HCT116 (cell line): ENCODE measurements at regions not wholly inside any gene's neighbourhood (a gene's known extent, or its start where the extent isn't known, plus 50 kb on each side); places are given as distances from the start of the nearest gene placed in this dataset.

Source experiments
- ATAC-seq: fragments of 200-7000 bp; cut with Tn5 transposase; 2 replicates; pipeline ENCODE4 v1.9.1; 2020; ENCODE audit warnings: mild to moderate bottlenecking, moderate library complexity
- BruUV-seq: library from RNA; stranded (reverse); fragments of 400-500 nt; replicated peaks from 2 replicates; lab custom pipeline; 2021; lab: Mats Ljungman, UMichigan
- CTCF ChIA-PET: fragments of 300-600 bp; sonication (Branson Sonifier 250); formaldehyde crosslinking; loops from one replicate; lab custom pipeline; 2021; ENCODE audit warnings: antibody characterized with exemption; lab: Charles Lee
- POLR2A ChIA-PET: fragments of 300-600, 350-600 bp; sonication (Branson Sonifier 250); formaldehyde crosslinking; loops from one replicate; lab custom pipeline; 2021; ENCODE audit warnings: antibody characterized with exemption; lab: Charles Lee
- RAD21 ChIA-PET, 2 experiments: fragments of 300-600 bp; sonication (Branson Sonifier 250); formaldehyde crosslinking; loops; one replicate each; lab custom pipeline; 2023; ENCODE audit warnings: low total read pairs in 2 of 2; ENCODE audit not compliant: uncharacterized antibody in 2 of 2, unreplicated experiment in 2 of 2, low non-redundant PET in 1 of 2; lab: Charles Lee
- DNase-seq: peaks from one replicate; pipeline ENCODE4 v3.0.0-alpha.2; 2010; ENCODE audit warnings: low read depth, low spot score
- H2AFZ ChIP-seq: fragments of 200-600 bp; shearing (Covaris generic), sonication (generic); 2 replicates; pipeline ENCODE4 v1.6.1; 2017; ENCODE audit warnings: low read depth, mixed run types, mixed read lengths, antibody characterized with exemption, low read length; ENCODE audit not compliant: poor library complexity, severe bottlenecking
- H3K27ac ChIP-seq: 2 replicates; pipeline ENCODE4 v1.5.1; 2012; ENCODE audit warnings: low read depth, low read length
- H3K27me3 ChIP-seq: fragments of 200-600 bp; sonication (generic); 2 replicates; pipeline ENCODE4 v1.6.1; 2016; ENCODE audit warnings: mixed run types, low read length, mixed read lengths; ENCODE audit not compliant: insufficient read depth
- H3K36me3 ChIP-seq, 2 experiments: fragments of 200-500 bp in 1 of 2; fragments of 200-600 bp in 1 of 2; sonication (Bioruptor generic) in 1 of 2; sonication (generic) in 1 of 2; 2 replicates each; pipeline versions ENCODE4 v1.5.1 to v1.6.1; 2014 to 2016; ENCODE audit warnings: low read length in 2 of 2, inconsistent platforms in 1 of 2, mixed read lengths in 1 of 2, mixed run types in 1 of 2; ENCODE audit not compliant: insufficient read depth in 2 of 2, control insufficient read depth in 1 of 2
- H3K4me1 ChIP-seq, 2 experiments: fragments of 200-600 bp in 1 of 2; sonication (generic) in 1 of 2; 2 replicates each; pipeline versions ENCODE4 v1.5.1 to v1.6.1; 2012 to 2017; ENCODE audit warnings: low read length in 2 of 2, inconsistent platforms in 1 of 2, mild to moderate bottlenecking in 1 of 2, mixed read lengths in 1 of 2, mixed run types in 1 of 2, moderate library complexity in 1 of 2; ENCODE audit not compliant: insufficient read depth in 2 of 2, control insufficient read depth in 1 of 2
- H3K4me2 ChIP-seq: fragments of 200-600 bp; sonication (generic); 2 replicates; pipeline ENCODE4 v1.6.1; 2017; ENCODE audit warnings: mixed run types, low read length, mixed read lengths
- H3K4me3 ChIP-seq, 2 experiments: fragments of 200-600 bp in 1 of 2; sonication (generic) in 1 of 2; replicated peaks in 1 of 2; 2 replicates each; pipeline ENCODE4 v1.5.1; 2011 to 2016; ENCODE audit warnings: low read length in 2 of 2, control low read depth in 1 of 2, low read depth in 1 of 2, mild to moderate bottlenecking in 1 of 2, mixed read lengths in 1 of 2, mixed run types in 1 of 2
- H3K79me2 ChIP-seq: fragments of 200-600 bp; sonication (generic); 2 replicates; pipeline ENCODE4 v1.6.1; 2017; ENCODE audit warnings: mild to moderate bottlenecking, mixed run types, low read length, moderate library complexity, mixed read lengths; ENCODE audit not compliant: insufficient read depth
- H3K9ac ChIP-seq: fragments of 200-600 bp; sonication (generic); 2 replicates; pipeline ENCODE4 v1.6.1; 2016; ENCODE audit warnings: low read length, mixed read lengths
- H3K9me2 ChIP-seq: fragments of 200-600 bp; sonication (generic), shearing (Covaris generic); 2 replicates; pipeline ENCODE4 v1.6.1; 2017; ENCODE audit warnings: mixed run types, mild to moderate bottlenecking, moderate library complexity; ENCODE audit not compliant: insufficient read depth
- H3K9me3 ChIP-seq, 2 experiments: fragments of 200-500 bp in 1 of 2; fragments of 200-600 bp in 1 of 2; sonication (Bioruptor generic) in 1 of 2; sonication (generic) in 1 of 2; 2 replicates each; pipeline ENCODE4 v1.6.1; 2014 to 2017; ENCODE audit warnings: low read length in 2 of 2, mixed read lengths in 2 of 2, inconsistent platforms in 1 of 2, low read depth in 1 of 2, mild to moderate bottlenecking in 1 of 2, mixed run types in 1 of 2, moderate library complexity in 1 of 2; ENCODE audit not compliant: control insufficient read depth in 1 of 2, insufficient read depth in 1 of 2
- H4K20me1 ChIP-seq: fragments of 200-600 bp; sonication (generic), shearing (Covaris generic); 2 replicates; pipeline ENCODE4 v1.6.1; 2017; ENCODE audit warnings: mixed run types, mild to moderate bottlenecking, moderate library complexity; ENCODE audit not compliant: insufficient read depth
- ELF1 ChIP-seq: IDR thresholded peaks from 2 replicates; pipeline ENCODE4 v1.6.1; 2012; ENCODE audit warnings: low read depth, borderline replicate concordance
- EZH2phosphoT487 ChIP-seq: fragments of 200-600 bp; IDR thresholded peaks from 2 replicates; pipeline ENCODE4 v1.6.1; 2018; ENCODE audit warnings: antibody characterized with exemption, borderline replicate concordance
- MAX ChIP-seq: IDR thresholded peaks from 2 replicates; pipeline ENCODE4 v1.6.1; 2012
- POLR2A ChIP-seq: IDR thresholded peaks from 2 replicates; pipeline ENCODE4 v1.7.0; 2011; ENCODE audit warnings: borderline replicate concordance; ENCODE audit not compliant: insufficient read depth, insufficient read length; ENCODE audit errors: extremely low read depth
- POLR2AphosphoS5 ChIP-seq: IDR thresholded peaks from 2 replicates; pipeline ENCODE4 v1.6.1; 2011; ENCODE audit warnings: mild to moderate bottlenecking, low read depth, low read length, moderate library complexity
- REST ChIP-seq: IDR thresholded peaks from 2 replicates; pipeline ENCODE4 v1.6.1; 2012; ENCODE audit warnings: low read depth
- SRF ChIP-seq: IDR thresholded peaks from 2 replicates; pipeline ENCODE4 v1.6.1; 2012; ENCODE audit warnings: low read depth
- YY1 ChIP-seq: IDR thresholded peaks from 2 replicates; pipeline ENCODE4 v1.6.1; 2011; ENCODE audit warnings: low read length, low read depth, moderate library complexity, mild to moderate bottlenecking; ENCODE audit not compliant: insufficient replicate concordance; ENCODE audit errors: extremely low read depth
- ZBTB33 ChIP-seq: IDR thresholded peaks from 2 replicates; pipeline ENCODE4 v1.6.1; 2011; ENCODE audit warnings: mild to moderate bottlenecking, low read length, moderate library complexity; ENCODE audit not compliant: insufficient replicate concordance; ENCODE audit errors: extremely low read depth
- ZFX ChIP-seq: fragments of 450-650 bp; IDR thresholded peaks from 2 replicates; pipeline ENCODE4 v1.6.1; 2017
- intact Hi-C: fragments of 100-400 bp; cut with micrococcal nuclease; formaldehyde crosslinking; loops from 2 replicates; pipeline ENCODE4 v1.10.0; 2022

- ATAC-seq: no peak
- no peak overlapping the region for H3K4me2 ChIP-seq
- TF ChIP-seq SRF (no peak), POLR2AphosphoS5 (no peak), YY1 (no peak), EZH2phosphoT487 (no peak), POLR2A (no peak), ELF1 (no peak), REST (no peak), MAX (no peak), ZBTB33 (no peak), ZFX (no peak)
- H3K27ac ChIP-seq: no peak overlapping the region
- no peak overlapping the region for H2AFZ ChIP-seq
- POLR2A ChIA-PET: no interaction called here
- no peaks in the 10 kb centered on the region for H3K79me2 ChIP-seq
- H4K20me1 ChIP-seq: no peaks in the 10 kb centered on the region
- DNase-seq: no peak
- peaks cover 8 to 13% of the 10 kb centered on the region in 2 experiments; a peak in 2 of 4 replicates for H3K9me3 ChIP-seq
- no peaks in the 10 kb centered on the region for H3K36me3 ChIP-seq
- no peaks in the 10 kb centered on the region for H3K9me2 ChIP-seq
- no peaks in the 10 kb centered on the region for H3K4me1 ChIP-seq
- H3K9ac ChIP-seq: no peak overlapping the region
- H3K4me3 ChIP-seq: no peak overlapping the region
- CTCF ChIA-PET: no interaction called here
- RAD21 ChIA-PET: no interaction called here
- no TSS peak for BruUV-seq
- H3K27me3 ChIP-seq: no peaks in the 10 kb centered on the region
- intact Hi-C loops: no loop called here
Observed at GRCh38 chr7:52749880-52750279, 285.6 kb upstream of the POM121L12 start.
